HFFc6 (cell line): ENCODE measurements at regions not wholly inside any gene's neighbourhood (a gene's known extent, or its start where the extent isn't known, plus 50 kb on each side); places are given as distances from the start of the nearest gene placed in this dataset.

Experiments
- DNase-seq: peaks from one replicate; pipeline ENCODE4 v3.0.0-alpha.2; 2018
- H3K27ac Mint-ChIP-seq: 2 replicates; pipeline ENCODE4 v1.8.0; 2020; ENCODE audit warnings: mild to moderate bottlenecking, mixed read lengths
- H3K27me3 Mint-ChIP-seq: 2 replicates; pipeline ENCODE4 v1.8.0; 2021; ENCODE audit warnings: mild to moderate bottlenecking, moderate library complexity, mixed read lengths; ENCODE audit not compliant: insufficient read depth
- H3K36me3 Mint-ChIP-seq: 2 replicates; pipeline ENCODE4 v1.8.0; 2021; ENCODE audit warnings: low read depth, mixed read lengths
- H3K4me1 Mint-ChIP-seq: 2 replicates; pipeline ENCODE4 v1.8.0; 2020; ENCODE audit warnings: low read depth, mixed read lengths
- H3K4me3 Mint-ChIP-seq: 2 replicates; pipeline ENCODE4 v1.8.0; 2020; ENCODE audit warnings: mild to moderate bottlenecking, moderate library complexity, mixed read lengths
- H3K9me3 Mint-ChIP-seq: 2 replicates; pipeline ENCODE4 v1.8.0; 2020; ENCODE audit warnings: mild to moderate bottlenecking, mixed read lengths
- TF ChIP-seq, protein P1 (sequence below): fragments of 200-600 bp; sonication (generic); IDR thresholded peaks from 2 replicates; pipeline ENCODE4 v1.5.0; 2021; ENCODE audit warnings: antibody characterized with exemption, mild to moderate bottlenecking

DNA sequence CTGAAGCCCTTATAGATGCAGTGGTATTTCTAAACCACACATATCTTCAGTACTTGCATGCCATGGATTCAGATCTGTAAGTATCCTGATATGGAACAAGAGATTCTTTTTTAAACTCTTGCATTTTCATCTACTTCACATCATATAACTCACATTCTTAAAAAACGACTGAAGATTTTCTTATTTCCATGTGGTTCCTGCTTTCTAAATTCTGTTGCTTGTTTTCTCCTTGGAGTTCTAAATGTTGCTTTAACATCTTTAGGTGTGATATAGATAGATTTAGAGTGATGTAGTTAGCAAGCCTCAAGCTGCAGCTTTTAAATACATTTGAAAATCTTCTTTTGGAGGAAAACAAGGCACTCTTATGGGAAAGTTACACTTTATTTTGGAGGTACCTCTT lies 455.4 kb downstream of the FOXG1 start:
- Mint-ChIP-seq H3K27ac (no peak overlapping the region), H3K9me3 (no peaks in the 10 kb centered on the region), H3K27me3 (no peaks in the 10 kb centered on the region), H3K4me3 (no peak overlapping the region), H3K36me3 (no peaks in the 10 kb centered on the region), H3K4me1 (peaks cover 25% of the 10 kb centered on the region)
- no peak for DNase-seq
- TF ChIP-seq, protein P1, sequence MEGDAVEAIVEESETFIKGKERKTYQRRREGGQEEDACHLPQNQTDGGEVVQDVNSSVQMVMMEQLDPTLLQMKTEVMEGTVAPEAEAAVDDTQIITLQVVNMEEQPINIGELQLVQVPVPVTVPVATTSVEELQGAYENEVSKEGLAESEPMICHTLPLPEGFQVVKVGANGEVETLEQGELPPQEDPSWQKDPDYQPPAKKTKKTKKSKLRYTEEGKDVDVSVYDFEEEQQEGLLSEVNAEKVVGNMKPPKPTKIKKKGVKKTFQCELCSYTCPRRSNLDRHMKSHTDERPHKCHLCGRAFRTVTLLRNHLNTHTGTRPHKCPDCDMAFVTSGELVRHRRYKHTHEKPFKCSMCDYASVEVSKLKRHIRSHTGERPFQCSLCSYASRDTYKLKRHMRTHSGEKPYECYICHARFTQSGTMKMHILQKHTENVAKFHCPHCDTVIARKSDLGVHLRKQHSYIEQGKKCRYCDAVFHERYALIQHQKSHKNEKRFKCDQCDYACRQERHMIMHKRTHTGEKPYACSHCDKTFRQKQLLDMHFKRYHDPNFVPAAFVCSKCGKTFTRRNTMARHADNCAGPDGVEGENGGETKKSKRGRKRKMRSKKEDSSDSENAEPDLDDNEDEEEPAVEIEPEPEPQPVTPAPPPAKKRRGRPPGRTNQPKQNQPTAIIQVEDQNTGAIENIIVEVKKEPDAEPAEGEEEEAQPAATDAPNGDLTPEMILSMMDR = no peak

DNA sequence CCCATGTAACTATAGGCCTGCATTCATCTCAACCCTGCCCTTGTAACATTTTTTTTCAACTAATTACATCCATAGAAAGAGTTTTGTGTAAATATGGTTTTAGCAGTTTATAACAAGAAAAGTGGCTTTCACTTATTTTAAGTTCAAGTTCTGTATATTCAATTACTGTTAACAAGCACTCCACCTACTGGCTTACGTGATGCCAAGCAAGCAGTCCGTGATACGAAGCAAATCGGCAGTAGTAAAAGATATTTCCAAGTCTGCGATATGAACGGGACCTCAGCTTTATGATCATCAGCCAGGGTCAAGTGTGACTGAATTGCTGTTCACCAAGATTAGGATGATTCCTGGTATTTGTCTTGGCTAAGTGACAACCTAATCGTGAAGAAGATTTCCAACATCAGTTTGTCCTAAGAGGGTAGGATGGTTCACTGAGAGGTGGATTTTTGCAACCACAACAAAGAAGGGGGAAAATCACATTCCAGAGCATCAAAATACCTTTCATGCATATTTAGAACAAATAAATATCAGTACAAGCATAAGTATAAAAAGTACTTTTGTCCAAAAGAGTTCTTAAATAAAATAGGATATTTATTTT lies 456.2 kb downstream of the FOXG1 start:
- H3K27ac Mint-ChIP-seq = no peak overlapping the region
- TF ChIP-seq, protein P1 = peak; percentile 80
- no peaks in the 10 kb centered on the region for H3K27me3 Mint-ChIP-seq

DNA sequence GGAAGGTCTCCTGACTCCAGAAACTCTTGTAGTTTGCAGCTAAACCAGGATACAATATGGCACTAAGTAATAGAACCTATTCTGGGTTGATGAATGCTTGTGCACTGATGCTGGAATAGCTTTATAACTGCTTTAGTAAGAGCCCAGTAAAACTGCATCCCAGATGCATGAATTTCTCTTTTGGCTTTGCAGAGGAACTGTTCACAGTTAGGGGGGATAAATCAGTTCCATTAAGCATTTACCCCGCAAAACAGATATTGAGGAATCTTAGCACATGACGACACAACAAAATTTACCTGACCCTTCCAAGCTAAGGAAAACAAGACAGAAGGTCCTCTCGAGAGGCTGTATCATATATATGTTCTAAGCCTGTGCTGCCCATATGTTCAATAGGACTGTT lies 457.4 kb downstream of the FOXG1 start:
- Mint-ChIP-seq H3K27me3 (no peaks in the 10 kb centered on the region), H3K36me3 (no peaks in the 10 kb centered on the region), H3K4me3 (no peak overlapping the region), H3K27ac (no peak overlapping the region), H3K4me1 (peaks cover 35% of the 10 kb centered on the region), H3K9me3 (no peaks in the 10 kb centered on the region)
- DNase-seq = no peak
- TF ChIP-seq, protein P1 = no peak

More for the DNA sequence above, 456.2 kb downstream of the FOXG1 start:
- peaks cover 29% of the 10 kb centered on the region for H3K4me1 Mint-ChIP-seq
- H3K9me3 Mint-ChIP-seq = no peaks in the 10 kb centered on the region
- peak overlapping the region; percentile 55 for H3K4me3 Mint-ChIP-seq
- no peaks in the 10 kb centered on the region for H3K36me3 Mint-ChIP-seq
- DNase-seq = peak; percentile 69

DNA sequence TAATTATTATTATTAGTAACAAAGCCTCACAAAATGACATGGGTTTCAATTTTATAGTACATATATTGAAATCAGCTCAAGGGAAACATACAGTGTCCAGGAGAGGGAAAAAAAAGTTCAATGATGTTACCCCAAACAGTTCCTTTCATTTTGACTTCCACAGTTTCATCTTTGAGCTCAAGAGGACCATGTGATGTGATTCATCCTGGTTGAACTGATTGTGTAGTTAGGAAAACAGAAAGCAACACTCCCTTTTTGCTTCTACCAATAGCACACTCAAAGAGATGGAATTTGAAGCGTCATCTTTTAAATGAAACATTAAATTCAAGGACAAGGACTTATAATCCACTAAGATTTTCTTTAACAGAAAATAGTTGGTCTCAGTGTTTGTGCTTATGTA lies 461.0 kb downstream of the FOXG1 start:
- no peaks in the 10 kb centered on the region for H3K9me3 Mint-ChIP-seq
- peak; percentile 46 for DNase-seq
- TF ChIP-seq, protein P1 = no peak
- no peaks in the 10 kb centered on the region for H3K36me3 Mint-ChIP-seq
- no peak overlapping the region for H3K4me3 Mint-ChIP-seq
- peaks cover 25% of the 10 kb centered on the region for H3K4me1 Mint-ChIP-seq
- H3K27ac Mint-ChIP-seq = peak overlapping the region; percentile 54; the same call in 1 of the 2 replicates
- no peaks in the 10 kb centered on the region for H3K27me3 Mint-ChIP-seq

DNA sequence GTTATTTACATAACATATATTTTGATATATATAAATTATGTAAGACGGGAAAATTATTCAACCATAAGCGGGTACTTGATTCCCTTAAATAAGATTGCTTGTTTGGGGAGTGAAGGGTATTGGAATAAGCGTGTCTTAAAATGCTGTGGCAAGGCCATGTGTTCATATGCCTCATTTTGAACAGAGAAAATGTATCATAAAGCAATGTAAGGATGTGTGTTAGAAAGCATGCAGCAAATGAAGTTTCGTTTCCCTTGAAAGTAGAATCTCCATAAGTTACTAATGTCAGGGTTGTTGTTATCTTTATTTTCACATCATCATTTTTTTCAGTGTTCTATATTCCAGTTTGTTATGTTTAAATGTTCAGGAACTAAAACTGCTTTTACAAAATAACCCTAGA lies 465.6 kb downstream of the FOXG1 start:
- Mint-ChIP-seq H3K27me3 (no peaks in the 10 kb centered on the region), H3K9me3 (no peaks in the 10 kb centered on the region), H3K4me3 (no peak overlapping the region), H3K27ac (no peak overlapping the region), H3K4me1 (peaks cover 48% of the 10 kb centered on the region), H3K36me3 (no peaks in the 10 kb centered on the region)
- no peak for DNase-seq
- TF ChIP-seq, protein P1 = no peak
